ENCODE measurements at regions not wholly inside any gene's neighbourhood (a gene's known extent, or its start where the extent isn't known, plus 50 kb on each side); places are given as distances from the start of the nearest gene placed in this dataset.

GRCh38 chr6:95681736-95682135 lies 104.4 kb downstream of the MANEA start:
- DNase-seq (ENCODE audit: low spot score) (no peak), ATAC-seq (no peak)
- Mint-ChIP-seq H3K27me3 (ENCODE audit: low read depth) (no peaks in the 10 kb centered on the region), H3K27ac (no peak overlapping the region), H3K9me3 (no peaks in the 10 kb centered on the region), H3K36me3 (no peaks in the 10 kb centered on the region), H3K4me3 (no peak overlapping the region), H3K4me1 (peaks cover 30% of the 10 kb centered on the region)
- CTCF ChIA-PET, result no interaction called here
- POLR2A ChIA-PET, result no interaction called here
- TF ChIP-seq CREB1 (CRISPR knock-in tag; IDR thresholded peaks at IDR 0.05), result no peak
- no peak for TF ChIP-seq RORB (CRISPR knock-in tag; IDR thresholded peaks at IDR 0.05)
- TF ChIP-seq SMAD3 (CRISPR knock-in tag; IDR thresholded peaks at IDR 0.05; ENCODE audit: borderline replicate concordance), result no peak
- TF ChIP-seq MLX (CRISPR knock-in tag; IDR thresholded peaks at IDR 0.05), result no peak
- no peak for TF ChIP-seq FOXK1 (CRISPR knock-in tag; IDR thresholded peaks at IDR 0.05)
- TF ChIP-seq TP53 (CRISPR knock-in tag; IDR thresholded peaks at IDR 0.05), result no peak
- TF ChIP-seq PREB (CRISPR knock-in tag; IDR thresholded peaks at IDR 0.05; ENCODE audit: borderline replicate concordance), result no peak
- TF ChIP-seq, protein P1, sequence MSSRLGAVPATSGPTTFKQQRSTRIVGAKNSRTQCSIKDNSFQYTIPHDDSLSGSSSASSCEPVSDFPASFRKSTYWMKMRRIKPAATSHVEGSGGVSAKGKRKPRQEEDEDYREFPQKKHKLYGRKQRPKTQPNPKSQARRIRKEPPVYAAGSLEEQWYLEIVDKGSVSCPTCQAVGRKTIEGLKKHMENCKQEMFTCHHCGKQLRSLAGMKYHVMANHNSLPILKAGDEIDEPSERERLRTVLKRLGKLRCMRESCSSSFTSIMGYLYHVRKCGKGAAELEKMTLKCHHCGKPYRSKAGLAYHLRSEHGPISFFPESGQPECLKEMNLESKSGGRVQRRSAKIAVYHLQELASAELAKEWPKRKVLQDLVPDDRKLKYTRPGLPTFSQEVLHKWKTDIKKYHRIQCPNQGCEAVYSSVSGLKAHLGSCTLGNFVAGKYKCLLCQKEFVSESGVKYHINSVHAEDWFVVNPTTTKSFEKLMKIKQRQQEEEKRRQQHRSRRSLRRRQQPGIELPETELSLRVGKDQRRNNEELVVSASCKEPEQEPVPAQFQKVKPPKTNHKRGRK (CRISPR knock-in tag; IDR thresholded peaks at IDR 0.05; ENCODE audit: borderline replicate concordance), result no peak
- TF ChIP-seq CTCF (IDR thresholded peaks at IDR 0.05), result no peak
- TF ChIP-seq, protein P2, sequence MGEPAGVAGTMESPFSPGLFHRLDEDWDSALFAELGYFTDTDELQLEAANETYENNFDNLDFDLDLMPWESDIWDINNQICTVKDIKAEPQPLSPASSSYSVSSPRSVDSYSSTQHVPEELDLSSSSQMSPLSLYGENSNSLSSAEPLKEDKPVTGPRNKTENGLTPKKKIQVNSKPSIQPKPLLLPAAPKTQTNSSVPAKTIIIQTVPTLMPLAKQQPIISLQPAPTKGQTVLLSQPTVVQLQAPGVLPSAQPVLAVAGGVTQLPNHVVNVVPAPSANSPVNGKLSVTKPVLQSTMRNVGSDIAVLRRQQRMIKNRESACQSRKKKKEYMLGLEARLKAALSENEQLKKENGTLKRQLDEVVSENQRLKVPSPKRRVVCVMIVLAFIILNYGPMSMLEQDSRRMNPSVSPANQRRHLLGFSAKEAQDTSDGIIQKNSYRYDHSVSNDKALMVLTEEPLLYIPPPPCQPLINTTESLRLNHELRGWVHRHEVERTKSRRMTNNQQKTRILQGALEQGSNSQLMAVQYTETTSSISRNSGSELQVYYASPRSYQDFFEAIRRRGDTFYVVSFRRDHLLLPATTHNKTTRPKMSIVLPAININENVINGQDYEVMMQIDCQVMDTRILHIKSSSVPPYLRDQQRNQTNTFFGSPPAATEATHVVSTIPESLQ (CRISPR knock-in tag; IDR thresholded peaks at IDR 0.05), result no peak
- no peak for TF ChIP-seq ERG (CRISPR knock-in tag; IDR thresholded peaks at IDR 0.05)
- no peak for TF ChIP-seq SOX15 (CRISPR knock-in tag; IDR thresholded peaks at IDR 0.05)
- no peak for TF ChIP-seq KAT7 (CRISPR knock-in tag; IDR thresholded peaks at IDR 0.05; ENCODE audit: borderline replicate concordance)
- TF ChIP-seq ELF4 (CRISPR knock-in tag; IDR thresholded peaks at IDR 0.05; ENCODE audit: low read depth), result no peak
- no peak for TF ChIP-seq CREM (CRISPR knock-in tag; IDR thresholded peaks at IDR 0.05)
- no peak for TF ChIP-seq ZNF121 (CRISPR knock-in tag; IDR thresholded peaks at IDR 0.05)

- Mint-ChIP-seq H3K9me3 (no peaks in the 10 kb centered on the region), H3K27me3 (ENCODE audit: low read depth) (no peaks in the 10 kb centered on the region), H3K36me3 (no peaks in the 10 kb centered on the region), H3K27ac (no peak overlapping the region), H3K4me1 (peaks cover 31% of the 10 kb centered on the region), H3K4me3 (no peak overlapping the region)
- TF ChIP-seq TCF7 (CRISPR knock-in tag; IDR thresholded peaks at IDR 0.05; ENCODE audit: low read depth), result no peak
- no peak for TF ChIP-seq TEAD4 (CRISPR knock-in tag; IDR thresholded peaks at IDR 0.05)
- ChIA-PET POLR2A (no interaction called here), CTCF (no interaction called here)
- ATAC-seq, result no peak
- DNase-seq (ENCODE audit: low spot score), result no peak
These were observed 105.1 kb downstream of the MANEA start for GRCh38 chr6:95682476-95682875.
